Activated CD8-positive, alpha-beta memory T cell treated with anti-CD3 and anti-CD28 coated beads, Interleukin-2, amount 10 ng/mL, durations not matched to agents 7 days and 5 days (primary cell): ENCODE measurements at regions not wholly inside any gene's neighbourhood (a gene's known extent, or its start where the extent isn't known, plus 50 kb on each side); places are given as distances from the start of the nearest gene placed in this dataset.

Experiments
- ATAC-seq: fragments of 150-1000 bp; cut with Tn5 transposase; one replicate; pipeline ENCODE4 v1.10.0; 2021; ENCODE audit warnings: moderate library complexity
- CTCF ChIA-PET: fragments of 350-600 bp; sonication (Branson Sonifier 250); formaldehyde crosslinking; loops from one replicate; lab custom pipeline; 2021; ENCODE audit warnings: antibody characterized with exemption; lab: Charles Lee
- DNase-seq: peaks from one replicate; pipeline ENCODE4 v3.0.0-alpha.2; 2020
- H3K27ac Mint-ChIP-seq: one replicate; pipeline ENCODE4 v1.8.0; 2021; ENCODE audit warnings: mild to moderate bottlenecking, mixed read lengths
- H3K27me3 Mint-ChIP-seq: one replicate; pipeline ENCODE4 v1.8.0; 2021; ENCODE audit warnings: mixed read lengths
- H3K36me3 Mint-ChIP-seq: one replicate; pipeline ENCODE4 v1.8.0; 2021; ENCODE audit warnings: mild to moderate bottlenecking, mixed read lengths
- H3K4me1 Mint-ChIP-seq: one replicate; pipeline ENCODE4 v1.8.0; 2021; ENCODE audit warnings: mixed read lengths
- H3K4me3 Mint-ChIP-seq: one replicate; pipeline ENCODE4 v1.8.0; 2021; ENCODE audit warnings: mild to moderate bottlenecking, moderate library complexity, mixed read lengths
- H3K9me3 Mint-ChIP-seq: one replicate; pipeline ENCODE4 v1.8.0; 2022; ENCODE audit warnings: low read depth, mixed read lengths

DNA sequence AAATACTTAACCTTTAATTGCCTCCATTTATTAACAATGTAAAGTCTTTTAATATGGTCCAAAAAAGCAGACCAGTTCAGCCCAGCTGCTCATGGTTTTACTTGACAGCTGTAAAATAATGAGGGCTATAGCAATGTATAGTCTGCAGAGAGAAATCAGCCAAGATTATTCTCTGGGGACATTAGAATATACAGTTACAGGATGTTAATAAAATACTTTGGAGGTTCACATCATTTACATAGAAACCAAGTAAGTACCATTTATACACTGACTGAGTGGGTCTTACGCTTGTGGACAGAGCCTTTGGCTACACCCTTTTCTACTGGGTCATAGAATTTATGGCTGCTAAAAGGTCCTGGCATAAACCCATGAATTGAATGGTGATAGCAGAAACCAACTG lies 340.7 kb upstream of the CELF2 start:
- no peak for DNase-seq
- Mint-ChIP-seq H3K27me3 (peaks cover 2% of the 10 kb centered on the region), H3K4me3 (no peak overlapping the region), H3K9me3 (no peaks in the 10 kb centered on the region), H3K27ac (no peak overlapping the region), H3K36me3 (no peaks in the 10 kb centered on the region), H3K4me1 (no peaks in the 10 kb centered on the region)
- CTCF ChIA-PET: interaction anchor here (1.1 kb wide), 1 partner anchor 1334 kb away, joined by 3 read pairs; no protein-coding TSS in a partner anchor
- no peak for ATAC-seq

DNA sequence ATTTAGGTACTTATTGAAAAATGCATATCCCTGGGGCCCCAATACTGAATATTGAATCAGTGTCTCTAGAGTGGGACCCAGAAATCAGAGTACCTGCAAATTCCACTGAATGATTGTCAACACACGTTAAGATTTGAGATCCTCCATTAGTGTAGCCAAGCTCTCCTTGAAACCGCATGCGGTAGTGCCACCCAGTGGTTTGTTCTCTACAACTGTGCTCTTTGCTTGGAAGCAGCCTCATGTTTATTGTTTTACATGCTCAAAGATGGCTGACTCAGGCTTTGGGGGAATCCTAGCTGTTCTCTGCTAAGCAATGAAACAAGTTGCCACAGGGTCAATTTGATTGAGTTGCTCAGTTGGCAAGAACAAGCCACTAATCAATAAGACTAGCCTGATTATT lies 340.2 kb upstream of the CELF2 start:
- H3K4me3 Mint-ChIP-seq: no peak overlapping the region
- peaks cover 2% of the 10 kb centered on the region for H3K27me3 Mint-ChIP-seq
- ATAC-seq (no peak), DNase-seq (peak; percentile 48)
- H3K27ac Mint-ChIP-seq: no peak overlapping the region
- H3K4me1 Mint-ChIP-seq: no peaks in the 10 kb centered on the region
- H3K36me3 Mint-ChIP-seq: no peaks in the 10 kb centered on the region
- CTCF ChIA-PET: interaction anchor here (1.1 kb wide), 1 partner anchor 1335 kb away, joined by 3 read pairs; no protein-coding TSS in a partner anchor
- H3K9me3 Mint-ChIP-seq: no peaks in the 10 kb centered on the region

DNA sequence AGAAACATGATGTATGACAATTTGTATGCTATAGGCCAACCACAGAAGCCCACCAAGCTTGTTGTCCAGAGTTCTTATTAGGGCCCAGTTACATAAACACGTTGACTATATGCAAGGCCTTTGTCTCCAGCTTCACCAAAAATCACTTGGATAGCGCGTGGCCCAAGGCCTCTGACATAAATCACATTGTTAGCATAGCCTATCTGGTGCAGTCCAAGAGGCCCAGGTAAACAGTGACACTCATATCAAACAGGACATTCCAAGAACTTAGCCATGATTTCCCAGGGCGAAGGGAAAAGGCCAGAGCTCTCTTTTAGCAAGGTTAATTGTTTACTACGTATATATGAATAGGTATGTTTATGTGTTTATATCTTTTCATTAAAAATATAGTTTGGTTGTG lies 337.2 kb upstream of the CELF2 start:
- Mint-ChIP-seq H3K36me3 (no peaks in the 10 kb centered on the region), H3K4me3 (no peak overlapping the region), H3K27me3 (peaks cover 2% of the 10 kb centered on the region), H3K27ac (no peak overlapping the region), H3K9me3 (no peaks in the 10 kb centered on the region), H3K4me1 (no peaks in the 10 kb centered on the region)
- ATAC-seq: no peak
- no peak for DNase-seq
- CTCF ChIA-PET: interaction anchor here (0.6 kb wide), 1 partner anchor 10 kb away, joined by 3 read pairs; no protein-coding TSS in a partner anchor

- no peak overlapping the region for H3K4me3 Mint-ChIP-seq
- H3K9me3 Mint-ChIP-seq: no peaks in the 10 kb centered on the region
- H3K4me1 Mint-ChIP-seq: no peaks in the 10 kb centered on the region
- H3K27ac Mint-ChIP-seq: no peak overlapping the region
- ATAC-seq (no peak), DNase-seq (no peak)
- CTCF ChIA-PET: no interaction called here
- H3K36me3 Mint-ChIP-seq: no peaks in the 10 kb centered on the region
- no peaks in the 10 kb centered on the region for H3K27me3 Mint-ChIP-seq
Observed at GRCh38 chr10:10684972-10685371, 332.7 kb upstream of the CELF2 start.

DNA sequence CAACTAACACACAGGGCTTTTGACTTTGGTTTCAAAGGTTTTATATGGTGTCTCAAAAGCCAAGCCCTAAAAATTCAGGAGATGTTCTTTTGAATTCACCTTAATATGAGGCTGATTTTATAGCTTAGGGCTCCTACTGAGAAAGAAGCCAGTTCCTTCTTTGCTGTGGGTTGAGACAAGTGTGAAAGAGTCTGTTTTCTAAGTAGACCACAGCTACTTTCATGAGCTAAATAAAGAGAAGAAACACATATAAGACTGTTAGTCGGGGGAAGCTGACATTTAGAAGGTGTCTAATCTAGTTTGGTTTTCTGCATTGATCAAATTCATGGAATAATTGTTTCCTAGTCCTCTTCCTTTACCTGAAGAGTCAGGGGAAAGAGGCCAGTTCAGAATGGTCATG lies 332.1 kb upstream of the CELF2 start:
- Mint-ChIP-seq H3K4me3 (no peak overlapping the region), H3K27me3 (no peaks in the 10 kb centered on the region), H3K4me1 (no peaks in the 10 kb centered on the region), H3K27ac (no peak overlapping the region), H3K9me3 (no peaks in the 10 kb centered on the region), H3K36me3 (no peaks in the 10 kb centered on the region)
- DNase-seq (no peak), ATAC-seq (no peak)
- CTCF ChIA-PET: no interaction called here

- Mint-ChIP-seq H3K36me3 (no peaks in the 10 kb centered on the region), H3K4me1 (no peaks in the 10 kb centered on the region), H3K27ac (no peak overlapping the region), H3K27me3 (no peaks in the 10 kb centered on the region), H3K4me3 (no peak overlapping the region), H3K9me3 (no peaks in the 10 kb centered on the region)
- ATAC-seq (no peak), DNase-seq (no peak)
- CTCF ChIA-PET: no interaction called here
Observed at GRCh38 chr10:10687751-10688150, 329.9 kb upstream of the CELF2 start.

GRCh38 chr10:10699427-10699826 lies 318.2 kb upstream of the CELF2 start:
- CTCF ChIA-PET: no interaction called here
- no peaks in the 10 kb centered on the region for H3K27me3 Mint-ChIP-seq
- no peaks in the 10 kb centered on the region for H3K4me1 Mint-ChIP-seq

DNA sequence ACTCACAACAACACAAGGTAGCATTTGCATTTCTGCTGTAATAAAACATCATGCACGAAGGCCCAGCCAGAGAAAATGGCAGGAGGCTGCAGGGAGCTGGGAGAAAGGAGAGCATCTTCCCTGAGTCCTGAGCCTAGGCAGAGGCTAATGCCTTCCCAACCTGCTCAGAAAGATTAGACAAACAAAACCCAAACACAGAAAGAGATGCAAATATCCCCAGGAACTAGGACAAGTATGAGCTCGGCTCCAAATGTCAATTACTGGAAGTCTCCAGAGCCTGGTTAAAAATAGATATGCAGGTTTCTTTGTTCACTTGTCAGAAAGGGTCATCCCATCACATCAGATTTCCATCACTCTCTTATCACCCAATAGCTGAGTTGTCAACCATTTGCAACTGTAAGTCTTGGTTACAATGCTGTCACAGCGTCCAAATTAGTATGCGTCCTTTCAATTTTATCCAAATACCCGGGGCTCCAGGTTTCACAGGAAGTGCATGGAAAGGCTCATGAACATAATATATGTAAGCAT lies 316.5 kb upstream of the CELF2 start:
- no peak for DNase-seq
- Mint-ChIP-seq H3K36me3 (no peaks in the 10 kb centered on the region), H3K27ac (no peak overlapping the region), H3K4me3 (no peak overlapping the region), H3K9me3 (peaks cover 4% of the 10 kb centered on the region), H3K27me3 (no peaks in the 10 kb centered on the region), H3K4me1 (no peaks in the 10 kb centered on the region)
- no peak for ATAC-seq
- CTCF ChIA-PET: no interaction called here

More at GRCh38 chr10:10699427-10699826, 318.2 kb upstream of the CELF2 start:
- DNase-seq (no peak), ATAC-seq (no peak)
- Mint-ChIP-seq H3K36me3 (no peaks in the 10 kb centered on the region), H3K4me3 (no peak overlapping the region), H3K9me3 (peaks cover 4% of the 10 kb centered on the region), H3K27ac (no peak overlapping the region)

GRCh38 chr10:10702211-10702610 lies 315.5 kb upstream of the CELF2 start:
- Mint-ChIP-seq H3K36me3 (no peaks in the 10 kb centered on the region), H3K9me3 (no peaks in the 10 kb centered on the region), H3K27ac (no peak overlapping the region), H3K27me3 (no peaks in the 10 kb centered on the region), H3K4me1 (no peaks in the 10 kb centered on the region), H3K4me3 (no peak overlapping the region)
- CTCF ChIA-PET: no interaction called here
- ATAC-seq (no peak), DNase-seq (no peak)

DNA sequence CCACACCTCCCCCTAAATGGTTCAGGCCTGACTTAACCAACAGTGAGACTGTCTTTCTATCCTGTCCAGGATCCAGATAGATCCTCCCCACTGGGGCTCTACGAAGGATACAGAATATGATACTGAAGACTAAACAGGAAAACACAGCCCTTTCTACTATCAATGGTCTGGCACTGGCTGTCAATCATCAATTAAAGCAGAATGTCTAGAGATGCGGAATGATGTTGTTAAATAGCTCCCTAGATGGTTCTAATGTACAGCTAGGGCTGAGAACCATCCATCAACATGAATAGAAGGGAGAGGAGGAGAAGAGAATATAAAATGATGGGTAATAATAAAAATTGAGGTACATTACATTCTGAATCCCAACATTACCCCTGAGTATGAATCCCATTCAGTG lies 314.3 kb upstream of the CELF2 start:
- no peak for ATAC-seq
- DNase-seq: no peak
- H3K9me3 Mint-ChIP-seq: no peaks in the 10 kb centered on the region
- no peak overlapping the region for H3K27ac Mint-ChIP-seq
- no peak overlapping the region for H3K4me3 Mint-ChIP-seq
- CTCF ChIA-PET: no interaction called here
- H3K36me3 Mint-ChIP-seq: no peaks in the 10 kb centered on the region
- no peaks in the 10 kb centered on the region for H3K4me1 Mint-ChIP-seq
- H3K27me3 Mint-ChIP-seq: no peaks in the 10 kb centered on the region

DNA sequence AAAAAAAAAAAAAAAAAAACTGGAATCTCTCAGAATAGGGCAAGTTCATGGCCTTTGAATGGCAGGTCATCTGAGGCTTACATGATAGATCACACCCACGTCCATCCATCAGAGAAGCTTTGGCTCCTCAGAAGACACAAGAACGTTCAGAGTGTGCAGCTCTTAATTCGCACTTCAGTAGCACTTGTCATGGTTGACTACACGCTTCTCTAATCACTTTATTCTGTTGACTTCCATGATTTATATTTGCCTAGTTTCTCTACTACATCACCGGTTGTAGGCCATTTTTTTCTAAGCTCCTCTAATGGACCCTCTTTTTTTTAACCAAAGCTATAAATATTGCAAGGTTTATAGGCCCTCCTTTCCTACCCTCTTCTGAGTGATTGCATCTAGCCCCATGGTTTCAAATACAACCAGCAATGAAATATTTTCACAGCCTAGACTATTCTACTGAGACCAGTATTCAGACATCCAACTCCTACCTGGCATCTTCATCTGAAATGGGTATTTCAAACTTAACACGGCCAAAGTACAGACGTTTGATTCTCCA lies 305.4 kb upstream of the CELF2 start:
- Mint-ChIP-seq H3K9me3 (no peaks in the 10 kb centered on the region), H3K27me3 (no peaks in the 10 kb centered on the region), H3K4me3 (no peak overlapping the region), H3K36me3 (no peaks in the 10 kb centered on the region), H3K4me1 (no peaks in the 10 kb centered on the region), H3K27ac (no peak overlapping the region)
- DNase-seq: no peak
- no peak for ATAC-seq
- CTCF ChIA-PET: no interaction called here

DNA sequence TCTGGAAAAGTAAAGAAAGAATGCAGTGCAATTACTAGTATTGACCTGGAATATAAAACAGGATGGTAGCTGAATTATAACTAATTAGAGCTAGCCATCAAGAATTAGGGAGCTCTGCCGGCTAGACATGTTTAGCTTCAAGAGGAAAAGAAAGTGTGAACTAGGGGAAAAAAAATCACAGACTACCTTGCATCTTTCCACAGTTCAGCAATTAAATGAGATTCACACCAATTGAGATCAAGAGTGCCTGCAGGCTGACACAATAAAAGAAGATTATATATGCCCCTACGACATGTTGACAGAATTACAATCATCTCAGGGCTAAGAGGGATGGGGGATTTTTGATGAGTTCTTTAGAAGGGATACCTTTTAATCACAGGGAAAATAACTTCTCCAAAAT lies 303.3 kb upstream of the CELF2 start:
- H3K9me3 Mint-ChIP-seq: no peaks in the 10 kb centered on the region
- no peaks in the 10 kb centered on the region for H3K36me3 Mint-ChIP-seq
- no peak for ATAC-seq
- H3K27ac Mint-ChIP-seq: no peak overlapping the region
- no peak overlapping the region for H3K4me3 Mint-ChIP-seq
- H3K27me3 Mint-ChIP-seq: no peaks in the 10 kb centered on the region
- CTCF ChIA-PET: no interaction called here
- H3K4me1 Mint-ChIP-seq: no peaks in the 10 kb centered on the region
- no peak for DNase-seq

DNA sequence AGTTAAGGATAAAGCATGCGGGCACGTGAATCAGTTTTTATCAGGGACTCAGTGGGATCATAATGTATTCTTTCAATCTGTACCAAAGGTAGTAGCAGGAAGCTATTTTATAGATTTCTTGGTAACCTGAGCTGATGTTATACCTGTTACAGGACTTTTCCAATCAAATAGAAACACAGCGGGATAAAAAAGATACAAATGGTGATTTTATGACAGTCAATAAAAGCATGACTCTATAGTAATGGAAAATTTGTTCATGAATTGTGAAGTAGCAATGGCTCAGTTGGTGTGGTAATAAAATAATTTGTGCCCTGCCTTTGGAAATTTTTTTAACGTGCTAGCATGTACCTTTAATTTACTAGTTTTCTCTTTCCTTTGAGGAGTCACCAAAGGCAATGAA lies 300.7 kb upstream of the CELF2 start:
- H3K27ac Mint-ChIP-seq: no peak overlapping the region
- H3K27me3 Mint-ChIP-seq: no peaks in the 10 kb centered on the region
- no peaks in the 10 kb centered on the region for H3K36me3 Mint-ChIP-seq
- DNase-seq (no peak), ATAC-seq (no peak)
- CTCF ChIA-PET: no interaction called here
- no peaks in the 10 kb centered on the region for H3K4me1 Mint-ChIP-seq
- H3K4me3 Mint-ChIP-seq: no peak overlapping the region
- no peaks in the 10 kb centered on the region for H3K9me3 Mint-ChIP-seq

- Mint-ChIP-seq H3K27me3 (no peaks in the 10 kb centered on the region), H3K4me3 (no peak overlapping the region), H3K9me3 (no peaks in the 10 kb centered on the region), H3K27ac (no peak overlapping the region), H3K4me1 (no peaks in the 10 kb centered on the region), H3K36me3 (no peaks in the 10 kb centered on the region)
- ATAC-seq (no peak), DNase-seq (no peak)
- CTCF ChIA-PET: no interaction called here
Observed at GRCh38 chr10:10722422-10722821, 295.2 kb upstream of the CELF2 start.

DNA sequence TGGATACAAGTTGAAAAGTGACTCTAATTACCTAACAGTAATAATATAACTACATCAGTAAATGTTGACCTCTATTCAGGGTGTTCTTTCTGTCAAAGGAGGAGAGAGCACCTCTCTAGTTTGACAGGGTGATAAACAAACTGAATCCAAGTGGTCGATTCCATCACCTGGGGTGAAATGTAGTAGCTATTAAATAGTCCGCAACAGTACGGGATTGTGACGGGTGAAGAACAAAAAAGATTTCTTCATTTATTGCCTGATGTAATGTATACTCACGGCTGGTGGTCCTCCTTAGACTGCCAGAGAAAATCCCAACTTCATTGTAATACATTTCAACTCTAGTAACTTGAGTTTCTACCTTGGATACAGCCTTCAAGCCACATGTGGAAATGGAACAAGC lies 292.5 kb upstream of the CELF2 start:
- no peak overlapping the region for H3K27ac Mint-ChIP-seq
- DNase-seq (no peak), ATAC-seq (no peak)
- no peaks in the 10 kb centered on the region for H3K4me1 Mint-ChIP-seq
- H3K36me3 Mint-ChIP-seq: no peaks in the 10 kb centered on the region
- CTCF ChIA-PET: no interaction called here
- no peaks in the 10 kb centered on the region for H3K27me3 Mint-ChIP-seq
- no peak overlapping the region for H3K4me3 Mint-ChIP-seq
- H3K9me3 Mint-ChIP-seq: no peaks in the 10 kb centered on the region
